Coronary artery (tissue), 2 donors: ENCODE measurements at regions not wholly inside any gene's neighbourhood (a gene's known extent, or its start where the extent isn't known, plus 50 kb on each side); places are given as distances from the start of the nearest gene placed in this dataset.

Source experiments
- DNase-seq: peaks from one replicate; pipeline ENCODE4 v3.0.0-alpha.2; 2017; ENCODE audit warnings: low spot score
- H3K27ac ChIP-seq, 2 donors: fragments of 200-600 bp; sonication (generic); one replicate each; pipeline ENCODE4 v1.5.1; 2016 to 2019
- H3K4me3 ChIP-seq: fragments of 200-600 bp; sonication (generic); 2 replicates; pipeline ENCODE4 v1.5.1; 2016; ENCODE audit warnings: mild to moderate bottlenecking, moderate library complexity
- TF ChIP-seq, protein P1 (sequence below): fragments of 200-600 bp; sonication (generic); IDR thresholded peaks from one replicate; pipeline ENCODE4 v1.5.1; 2019; ENCODE audit warnings: antibody characterized with exemption

DNA sequence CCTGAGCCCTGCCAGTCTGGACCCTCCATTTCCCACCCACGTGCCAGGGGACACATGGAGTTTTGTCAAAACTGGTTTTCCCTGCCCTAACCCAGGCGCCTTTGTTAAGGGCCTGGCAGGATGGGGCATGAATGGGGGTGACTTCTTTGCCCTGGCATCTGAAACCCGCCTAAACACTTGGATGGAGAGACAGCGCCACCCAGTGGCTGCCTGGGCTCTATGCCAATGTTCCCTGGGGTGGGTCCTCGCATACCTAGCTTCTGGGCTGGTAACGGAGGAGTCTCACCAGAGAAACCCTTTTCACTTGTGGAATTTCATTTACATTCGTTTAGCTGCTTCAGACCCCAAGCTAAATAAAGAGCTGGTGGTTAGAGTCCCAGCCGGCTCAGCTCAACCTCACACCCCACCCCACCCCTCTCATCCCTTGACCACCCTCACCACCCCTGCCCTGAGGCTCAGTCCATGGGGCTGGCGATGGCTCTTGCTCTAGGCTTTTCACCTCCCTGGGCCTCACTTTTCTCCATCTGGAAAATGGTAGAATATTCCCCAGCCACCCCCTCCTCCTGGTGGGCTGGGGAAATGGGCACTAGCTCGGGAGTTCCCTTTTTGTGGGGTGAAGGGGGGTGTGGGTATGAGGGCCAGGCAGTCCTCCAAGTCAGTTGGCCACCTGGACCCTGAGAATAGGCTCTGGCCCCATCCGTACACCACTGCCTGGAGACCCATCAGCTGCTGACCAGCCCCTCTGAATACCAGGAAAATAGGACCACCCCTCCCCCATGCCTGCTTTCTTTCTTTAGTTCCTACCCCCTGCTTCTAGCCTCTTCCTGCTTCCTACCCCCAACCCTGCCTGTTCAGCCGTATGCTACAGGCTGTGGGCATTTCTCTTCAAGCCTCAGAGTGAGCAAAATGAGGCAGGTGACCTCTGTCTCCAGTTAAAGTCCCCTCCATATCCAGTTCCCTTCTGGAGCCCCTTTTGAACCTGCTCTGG, 57.1 kb upstream of the PJA1 start:
- TF ChIP-seq, protein P1, sequence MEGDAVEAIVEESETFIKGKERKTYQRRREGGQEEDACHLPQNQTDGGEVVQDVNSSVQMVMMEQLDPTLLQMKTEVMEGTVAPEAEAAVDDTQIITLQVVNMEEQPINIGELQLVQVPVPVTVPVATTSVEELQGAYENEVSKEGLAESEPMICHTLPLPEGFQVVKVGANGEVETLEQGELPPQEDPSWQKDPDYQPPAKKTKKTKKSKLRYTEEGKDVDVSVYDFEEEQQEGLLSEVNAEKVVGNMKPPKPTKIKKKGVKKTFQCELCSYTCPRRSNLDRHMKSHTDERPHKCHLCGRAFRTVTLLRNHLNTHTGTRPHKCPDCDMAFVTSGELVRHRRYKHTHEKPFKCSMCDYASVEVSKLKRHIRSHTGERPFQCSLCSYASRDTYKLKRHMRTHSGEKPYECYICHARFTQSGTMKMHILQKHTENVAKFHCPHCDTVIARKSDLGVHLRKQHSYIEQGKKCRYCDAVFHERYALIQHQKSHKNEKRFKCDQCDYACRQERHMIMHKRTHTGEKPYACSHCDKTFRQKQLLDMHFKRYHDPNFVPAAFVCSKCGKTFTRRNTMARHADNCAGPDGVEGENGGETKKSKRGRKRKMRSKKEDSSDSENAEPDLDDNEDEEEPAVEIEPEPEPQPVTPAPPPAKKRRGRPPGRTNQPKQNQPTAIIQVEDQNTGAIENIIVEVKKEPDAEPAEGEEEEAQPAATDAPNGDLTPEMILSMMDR, result peak; percentile 39
- no peak overlapping the region for H3K27ac ChIP-seq
- DNase-seq, result no peak
- H3K4me3 ChIP-seq, result no peak overlapping the region

DNA sequence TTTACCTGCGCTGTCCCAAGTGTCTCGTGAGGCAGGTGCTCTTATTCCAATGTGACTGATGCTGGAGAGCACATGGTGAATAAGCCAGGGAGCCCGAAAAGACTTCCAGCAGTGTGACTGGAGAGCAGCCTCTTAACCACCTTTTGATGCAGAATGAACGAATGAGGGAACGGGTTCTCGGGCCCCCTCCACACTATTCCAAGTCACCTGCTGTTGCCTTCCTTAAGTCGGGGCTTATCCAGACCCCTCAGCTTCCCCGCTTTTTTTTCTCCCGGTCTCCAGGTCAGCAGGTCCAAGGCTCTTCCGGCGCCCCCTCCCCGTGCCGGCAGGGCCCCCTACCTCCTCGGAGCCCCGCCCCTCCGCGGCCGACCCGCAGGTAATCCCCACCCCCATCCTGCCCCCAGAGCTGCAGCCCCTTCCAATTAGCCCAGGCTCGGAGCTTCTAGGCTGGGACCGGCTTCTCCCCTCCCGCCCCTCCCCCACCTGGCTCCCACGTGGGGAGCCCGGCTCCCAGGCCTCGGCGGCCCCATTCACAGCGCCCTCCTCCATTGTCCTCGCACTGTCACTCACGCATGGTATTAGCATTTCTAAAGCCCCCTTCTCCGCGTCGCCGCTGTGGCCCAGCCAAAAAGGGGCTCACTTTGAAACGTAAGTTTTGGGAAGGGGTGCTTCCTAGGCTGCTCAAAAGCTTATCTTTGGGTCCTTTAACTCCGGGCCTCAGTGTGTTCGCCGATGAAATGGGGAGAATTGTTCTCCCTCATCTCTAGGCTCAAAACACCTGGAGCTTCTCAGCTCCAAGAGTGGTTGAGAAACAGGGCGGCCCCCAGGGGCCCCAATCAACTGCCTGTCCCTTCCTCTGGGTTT, 56.2 kb upstream of the PJA1 start:
- H3K4me3 ChIP-seq, result no peak overlapping the region
- no peak overlapping the region for H3K27ac ChIP-seq
- no peak for DNase-seq
- TF ChIP-seq, protein P1, result no peak

DNA sequence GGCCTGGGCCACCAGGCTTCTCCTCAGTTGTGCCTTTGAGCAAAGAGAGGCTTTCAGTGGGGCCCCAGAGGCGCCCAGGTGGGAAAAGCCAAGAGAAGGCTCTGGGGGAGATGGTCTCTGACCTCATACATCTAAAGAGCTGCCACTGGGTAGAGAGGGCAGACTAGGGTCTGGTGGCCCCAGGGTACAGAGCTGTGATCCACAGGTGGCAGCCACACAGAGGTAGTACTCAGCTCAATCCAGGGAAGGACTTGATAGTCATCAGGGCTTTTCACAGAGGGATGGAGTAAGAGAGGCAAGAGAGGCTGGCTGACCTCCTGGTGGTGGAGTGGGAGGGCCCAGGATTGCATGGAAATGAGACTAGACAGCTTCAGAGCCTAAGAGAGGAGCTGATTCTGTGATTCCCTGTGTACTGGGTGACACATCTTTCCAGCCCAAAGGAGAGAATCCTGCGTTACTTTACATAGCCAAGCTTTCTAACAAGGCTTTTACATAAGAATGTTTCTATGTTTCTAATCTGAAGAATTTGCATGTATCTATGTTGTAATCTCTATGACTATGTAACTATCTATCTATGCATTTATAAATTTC, 53.2 kb upstream of the PJA1 start:
- DNase-seq, result no peak
- Histone ChIP-seq H3K27ac (no peak overlapping the region), H3K4me3 (no peak overlapping the region)
- TF ChIP-seq, protein P1, result no peak

DNA sequence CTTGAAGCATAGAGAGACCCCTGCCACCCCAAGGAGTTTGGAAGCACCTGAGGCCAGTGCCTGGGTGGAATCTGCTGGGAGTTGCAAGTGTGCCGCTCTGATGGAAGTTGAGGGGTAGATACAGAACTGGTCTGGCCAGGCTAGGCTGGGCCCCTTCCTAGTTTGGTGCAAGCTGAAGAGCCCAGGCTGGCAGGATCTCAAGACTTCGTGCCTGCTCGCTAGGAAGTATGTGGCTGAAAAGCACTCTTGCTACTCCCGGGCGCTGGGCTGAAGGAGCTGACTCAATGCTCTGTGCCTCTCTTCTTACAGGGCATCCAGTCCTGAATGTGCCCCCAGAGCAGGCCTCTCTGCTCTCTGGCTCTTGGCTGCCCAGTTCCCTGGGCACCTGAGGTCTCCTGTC, 51.7 kb upstream of the PJA1 start:
- TF ChIP-seq, protein P1, result no peak
- no peak for DNase-seq
- no peak overlapping the region for H3K4me3 ChIP-seq
- H3K27ac ChIP-seq, result peak overlapping the region; percentile 45 to 50

DNA sequence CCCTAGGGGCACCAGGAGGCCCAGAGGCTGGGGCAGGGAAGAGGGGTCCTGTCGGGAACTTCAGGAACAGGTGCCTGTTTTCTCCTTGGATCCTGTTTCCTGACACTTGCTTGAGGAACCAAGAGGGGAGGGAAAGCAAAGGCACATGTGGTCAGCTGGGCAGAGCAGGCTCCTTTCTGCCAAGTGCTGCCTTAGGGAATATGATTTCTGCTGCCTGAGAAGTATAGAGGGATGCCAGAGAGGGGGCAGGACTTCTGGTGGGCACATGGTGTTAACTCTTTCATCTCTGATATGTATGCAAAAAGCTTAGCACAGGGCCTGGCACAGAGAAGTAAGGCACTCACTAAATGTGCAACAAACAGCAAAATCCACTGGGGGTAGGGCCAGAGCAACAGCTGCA, 51.2 kb upstream of the PJA1 start:
- Histone ChIP-seq H3K27ac (peak overlapping the region; percentile 45 to 50), H3K4me3 (no peak overlapping the region)
- TF ChIP-seq, protein P1, result no peak
- no peak for DNase-seq

DNA sequence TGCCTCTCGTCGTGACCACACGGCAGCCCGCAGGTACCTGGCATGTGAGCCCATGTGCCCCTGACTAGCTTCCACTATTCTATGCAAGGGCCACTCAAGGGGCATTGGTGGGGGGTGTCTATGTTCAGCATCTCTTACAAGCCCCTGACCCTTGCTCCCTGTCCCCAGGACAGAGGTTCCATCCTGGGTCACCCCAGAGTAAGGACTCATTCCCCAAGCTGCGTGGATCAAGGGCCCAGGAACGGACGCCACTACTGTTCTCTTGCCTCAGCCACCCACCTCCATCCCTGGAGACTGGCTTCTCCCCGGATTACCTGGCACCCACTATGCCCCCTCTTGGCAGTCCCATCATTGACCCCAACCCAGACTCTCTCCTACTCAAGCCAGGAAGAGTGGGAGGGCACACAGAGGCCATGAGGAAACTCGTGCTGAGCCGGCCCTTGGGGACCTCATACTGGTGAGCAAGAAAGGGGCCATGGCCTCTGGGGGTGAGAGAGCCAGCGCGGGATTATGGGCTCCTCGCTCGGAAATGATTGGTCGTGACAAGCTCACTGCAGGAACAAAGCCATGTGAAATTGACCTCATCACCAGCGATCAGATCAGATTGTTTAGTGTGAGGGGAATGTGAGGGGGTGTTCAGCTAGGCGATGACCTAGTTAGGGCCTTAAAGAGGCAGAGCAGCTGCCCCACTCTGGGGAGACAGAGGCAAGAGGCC, 50.1 kb upstream of the PJA1 start:
- no peak for DNase-seq
- TF ChIP-seq, protein P1, result no peak
- Histone ChIP-seq H3K4me3 (no peak overlapping the region), H3K27ac (no peak overlapping the region)
